Progenitor cell of endocrine pancreas (in vitro differentiated cells): ENCODE measurements at regions not wholly inside any gene's neighbourhood (a gene's known extent, or its start where the extent isn't known, plus 50 kb on each side); places are given as distances from the start of the nearest gene placed in this dataset.

ENCODE experiments used
- DNase-seq: peaks from one replicate; pipeline ENCODE4 v3.0.0; 2021; ENCODE audit warnings: low spot score; ENCODE audit not compliant: unreplicated experiment
- H3K27ac Mint-ChIP-seq: 2 replicates; pipeline ENCODE4 v1.8.0; 2021; ENCODE audit warnings: mild to moderate bottlenecking, moderate library complexity, mixed read lengths
- H3K27me3 Mint-ChIP-seq: 2 replicates; pipeline ENCODE4 v1.8.0; 2021; ENCODE audit warnings: mixed read lengths
- H3K36me3 Mint-ChIP-seq: 2 replicates; pipeline ENCODE4 v1.8.0; 2022; ENCODE audit warnings: mixed read lengths; ENCODE audit not compliant: insufficient read depth
- H3K4me1 Mint-ChIP-seq: 2 replicates; pipeline ENCODE4 v1.8.0; 2021; ENCODE audit warnings: low read depth, mixed read lengths
- H3K4me3 Mint-ChIP-seq: 2 replicates; pipeline ENCODE4 v1.8.0; 2021; ENCODE audit warnings: low read depth, mild to moderate bottlenecking, moderate library complexity, mixed read lengths
- H3K9me3 Mint-ChIP-seq: 2 replicates; pipeline ENCODE4 v1.8.0; 2021; ENCODE audit warnings: low read depth, mixed read lengths
- CTCF ChIP-seq: fragments of 200-600 bp; sonication (generic); IDR thresholded peaks from one replicate; pipeline ENCODE4 v1.5.0; 2021; ENCODE audit warnings: antibody characterized with exemption, mild to moderate bottlenecking; ENCODE audit not compliant: unreplicated experiment

DNA sequence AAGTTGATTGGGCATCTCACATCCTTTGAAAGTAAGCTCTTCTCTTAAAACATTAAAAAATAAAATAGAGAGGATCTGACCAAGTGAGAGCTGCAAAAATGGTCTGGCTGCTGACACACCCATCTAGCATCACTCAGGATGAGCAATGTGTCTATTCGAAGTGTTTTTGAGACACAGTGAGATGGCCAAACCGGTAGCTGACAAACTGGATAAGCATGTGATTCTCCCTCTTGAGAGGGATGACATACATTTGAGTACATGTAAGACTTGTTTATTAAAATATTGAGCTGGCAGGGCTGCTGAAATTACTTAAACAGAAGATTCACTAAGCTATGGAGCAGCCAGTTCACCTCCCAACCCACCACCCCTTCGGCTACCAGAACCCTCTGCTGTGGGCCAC lies 333.9 kb downstream of the ADRA2A start:
- no peak for TF ChIP-seq CTCF
- Mint-ChIP-seq H3K4me1 (peaks cover 1% of the 10 kb centered on the region), H3K27ac (no peak overlapping the region), H3K9me3 (no peaks in the 10 kb centered on the region), H3K4me3 (no peak overlapping the region), H3K27me3 (no peaks in the 10 kb centered on the region), H3K36me3 (no peaks in the 10 kb centered on the region)
- no peak for DNase-seq

DNA sequence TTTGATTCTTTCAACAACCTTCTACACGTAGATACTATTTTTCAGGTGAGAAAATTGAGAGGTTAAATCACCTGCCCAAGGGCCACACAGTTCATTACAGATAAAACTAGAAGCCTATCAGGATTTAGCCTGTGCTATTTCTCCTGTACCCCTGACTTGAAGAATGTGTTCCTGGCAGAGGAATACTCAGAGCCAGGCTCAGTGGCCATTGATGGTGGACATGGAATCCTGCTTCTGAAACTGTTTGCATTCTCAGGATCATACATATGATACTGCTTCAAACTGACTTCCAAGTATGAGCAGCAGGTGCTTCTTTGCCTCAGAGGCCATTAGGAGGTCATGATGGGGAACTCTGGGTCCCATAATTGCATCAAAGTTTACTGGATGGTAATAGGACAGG lies 348.6 kb downstream of the ADRA2A start:
- no peaks in the 10 kb centered on the region for H3K9me3 Mint-ChIP-seq
- H3K4me3 Mint-ChIP-seq = no peak overlapping the region
- TF ChIP-seq CTCF = no peak
- no peaks in the 10 kb centered on the region for H3K4me1 Mint-ChIP-seq
- H3K36me3 Mint-ChIP-seq = no peaks in the 10 kb centered on the region
- peaks cover 2% of the 10 kb centered on the region for H3K27me3 Mint-ChIP-seq
- DNase-seq = no peak
- no peak overlapping the region for H3K27ac Mint-ChIP-seq

DNA sequence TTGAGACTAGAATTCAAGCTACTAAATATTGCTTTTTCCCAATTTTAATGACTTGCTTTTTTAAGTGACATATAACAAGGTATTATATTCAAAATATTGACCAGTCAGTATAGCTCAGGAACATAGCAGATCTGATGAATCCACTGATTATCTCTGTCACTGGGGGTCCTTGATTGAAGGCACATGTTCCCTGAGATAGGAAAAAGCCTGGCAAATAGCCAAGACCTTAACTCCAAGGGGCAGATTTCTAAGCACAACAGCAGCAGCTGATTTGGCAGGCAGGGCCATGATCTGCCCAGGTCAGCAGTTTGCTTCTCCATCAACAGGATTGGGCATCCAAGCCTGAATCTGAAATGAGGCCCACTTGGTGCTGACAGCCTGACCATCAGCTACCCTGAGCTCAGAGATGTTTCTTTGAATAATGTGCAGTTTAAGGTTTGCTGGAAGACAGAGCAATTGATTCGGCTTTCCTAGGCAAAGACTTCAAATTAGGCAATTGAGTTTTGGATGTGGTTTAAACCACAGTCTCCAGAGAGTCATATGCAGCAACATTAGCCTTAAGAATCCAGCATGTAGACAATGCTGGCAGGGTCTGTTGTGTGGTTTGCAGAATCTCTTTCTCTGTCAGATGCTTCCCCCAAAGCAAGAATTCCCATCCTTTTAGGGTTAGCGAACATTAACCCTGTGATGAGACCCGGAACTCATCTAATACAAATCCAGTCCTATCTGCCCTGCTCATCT lies 352.6 kb downstream of the ADRA2A start:
- H3K27ac Mint-ChIP-seq = no peak overlapping the region

GRCh38 chr10:111430070-111430469 lies 353.2 kb downstream of the ADRA2A start:
- H3K27me3 Mint-ChIP-seq = no peaks in the 10 kb centered on the region
- no peaks in the 10 kb centered on the region for H3K36me3 Mint-ChIP-seq
- peaks cover 3% of the 10 kb centered on the region for H3K4me1 Mint-ChIP-seq
- no peaks in the 10 kb centered on the region for H3K9me3 Mint-ChIP-seq
- TF ChIP-seq CTCF = no peak
- no peak overlapping the region for H3K27ac Mint-ChIP-seq
- H3K4me3 Mint-ChIP-seq = no peak overlapping the region
- no peak for DNase-seq

More for the DNA sequence above, 352.6 kb downstream of the ADRA2A start:
- Mint-ChIP-seq H3K9me3 (no peaks in the 10 kb centered on the region), H3K36me3 (no peaks in the 10 kb centered on the region), H3K4me1 (peaks cover 3% of the 10 kb centered on the region), H3K27me3 (no peaks in the 10 kb centered on the region), H3K4me3 (no peak overlapping the region)
- no peak for TF ChIP-seq CTCF
- DNase-seq = no peak

- Mint-ChIP-seq H3K4me3 (no peak overlapping the region), H3K27ac (no peak overlapping the region), H3K4me1 (peaks cover 3% of the 10 kb centered on the region), H3K9me3 (no peaks in the 10 kb centered on the region), H3K36me3 (no peaks in the 10 kb centered on the region), H3K27me3 (no peaks in the 10 kb centered on the region)
- no peak for TF ChIP-seq CTCF
- DNase-seq = no peak
Measured at GRCh38 chr10:111432588-111432987, 355.8 kb downstream of the ADRA2A start.
